ENCODE measurements at regions not wholly inside any gene's neighbourhood (a gene's known extent, or its start where the extent isn't known, plus 50 kb on each side); places are given as distances from the start of the nearest gene placed in this dataset.

DNA sequence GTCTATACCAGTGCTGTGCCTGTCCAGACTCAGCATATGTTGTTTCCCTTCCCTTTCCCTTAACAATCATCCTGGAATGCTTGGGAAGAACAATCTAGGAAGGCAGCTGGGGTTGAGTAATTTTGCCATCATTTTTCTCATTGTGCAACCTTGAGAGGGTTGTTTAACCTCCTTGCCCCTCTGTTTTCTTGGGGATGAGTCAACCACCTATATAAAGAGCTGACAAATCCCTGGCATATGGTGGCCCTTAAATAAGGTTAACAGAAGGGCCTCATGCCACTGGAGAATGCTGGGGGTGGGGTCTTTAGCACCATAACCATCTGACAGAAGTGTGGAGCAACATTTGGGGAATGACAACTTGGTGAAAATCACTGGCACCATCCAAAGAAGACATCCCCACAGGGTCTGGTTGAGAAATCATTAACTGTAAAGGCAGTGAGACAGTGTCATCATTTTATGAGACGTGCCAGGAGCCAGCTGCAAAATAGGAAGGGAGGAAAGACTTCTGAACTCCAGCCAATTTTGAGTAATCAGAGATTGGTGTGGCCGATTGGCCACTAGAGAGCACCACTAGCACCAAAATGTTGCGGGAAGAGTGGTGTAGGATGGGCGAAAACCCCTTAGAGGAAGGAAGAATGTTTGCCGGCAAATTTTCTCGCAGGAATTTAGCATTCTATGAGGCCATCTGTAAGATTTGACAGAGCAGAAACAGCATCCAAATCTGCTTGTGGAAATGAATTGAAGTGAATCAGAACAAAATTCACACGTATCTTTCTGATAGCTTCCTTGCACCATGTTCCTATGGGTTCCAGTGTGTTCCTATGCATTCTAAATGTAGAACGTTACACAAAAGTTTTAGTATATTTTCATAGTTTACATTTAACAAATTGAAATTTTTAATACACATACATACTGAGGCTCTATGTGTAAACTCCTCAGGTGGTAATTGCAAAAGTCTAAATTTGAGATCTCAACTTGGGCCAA lies 113.8 kb downstream of the MSX2 start:
- no peak for DNase-seq
- H3K4me3 ChIP-seq: no peak overlapping the region
- H3K4me1 ChIP-seq: peaks cover 0 to 1% (median 0%) of the 10 kb centered on the region in 6 donors
- H3K27ac ChIP-seq: no peak overlapping the region
- H3K27me3 ChIP-seq (replicated peaks in 1 of 7): peaks cover 0 to 7% (median 0%) of the 10 kb centered on the region in 7 donors
- WGBS, 5 donors: 31 to 36% (median 33%) methylated on average over 8 of the region's 8 CpGs
- peaks cover 0 to 6% (median 0%) of the 10 kb centered on the region in 8 donors for H3K9me3 ChIP-seq
- H3K36me3 ChIP-seq: no peaks in the 10 kb centered on the region
- intact Hi-C loops (cut with DNase I; ENCODE audit: low total_unique reads): no loop called here
- TF ChIP-seq, protein P1, sequence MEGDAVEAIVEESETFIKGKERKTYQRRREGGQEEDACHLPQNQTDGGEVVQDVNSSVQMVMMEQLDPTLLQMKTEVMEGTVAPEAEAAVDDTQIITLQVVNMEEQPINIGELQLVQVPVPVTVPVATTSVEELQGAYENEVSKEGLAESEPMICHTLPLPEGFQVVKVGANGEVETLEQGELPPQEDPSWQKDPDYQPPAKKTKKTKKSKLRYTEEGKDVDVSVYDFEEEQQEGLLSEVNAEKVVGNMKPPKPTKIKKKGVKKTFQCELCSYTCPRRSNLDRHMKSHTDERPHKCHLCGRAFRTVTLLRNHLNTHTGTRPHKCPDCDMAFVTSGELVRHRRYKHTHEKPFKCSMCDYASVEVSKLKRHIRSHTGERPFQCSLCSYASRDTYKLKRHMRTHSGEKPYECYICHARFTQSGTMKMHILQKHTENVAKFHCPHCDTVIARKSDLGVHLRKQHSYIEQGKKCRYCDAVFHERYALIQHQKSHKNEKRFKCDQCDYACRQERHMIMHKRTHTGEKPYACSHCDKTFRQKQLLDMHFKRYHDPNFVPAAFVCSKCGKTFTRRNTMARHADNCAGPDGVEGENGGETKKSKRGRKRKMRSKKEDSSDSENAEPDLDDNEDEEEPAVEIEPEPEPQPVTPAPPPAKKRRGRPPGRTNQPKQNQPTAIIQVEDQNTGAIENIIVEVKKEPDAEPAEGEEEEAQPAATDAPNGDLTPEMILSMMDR (IDR thresholded peaks at IDR 0.05 in 8 of 11, conservative IDR thresholded peaks at IDR 0.05 in 3 of 11): peak in 1 of 11 experiments; percentile 14
- TF ChIP-seq POLR2AphosphoS5 (IDR thresholded peaks at IDR 0.05): no peak

DNA sequence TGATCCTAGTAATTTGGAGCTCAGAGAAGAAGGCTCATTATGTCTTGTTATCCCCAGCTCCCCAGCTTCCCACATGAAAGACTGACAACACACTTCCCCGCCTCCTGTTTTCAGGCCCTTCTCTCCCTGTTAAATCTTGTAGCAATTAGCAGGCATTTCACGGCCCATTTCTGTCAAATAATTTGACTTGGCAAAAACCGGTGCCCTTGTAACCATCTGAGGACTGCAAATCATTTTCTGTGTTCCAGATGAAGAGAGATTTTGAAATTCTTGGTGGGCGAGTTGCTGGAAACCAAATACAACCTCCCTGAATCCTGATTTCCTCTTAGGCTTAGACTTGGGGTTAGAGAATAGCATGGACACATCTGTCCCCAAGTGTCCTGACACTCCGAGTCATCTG lies 109.7 kb downstream of the MSX2 start:
- Histone ChIP-seq H3K4me3 (no peak overlapping the region), H3K36me3 (no peaks in the 10 kb centered on the region), H3K27ac (no peak overlapping the region), H3K9me3 (peaks cover 0 to 6% (median 0%) of the 10 kb centered on the region in 8 donors), H3K4me1 (no peaks in the 10 kb centered on the region), H3K27me3 (replicated peaks in 1 of 7) (peaks cover 0 to 7% (median 0%) of the 10 kb centered on the region in 7 donors)
- no peak for DNase-seq
- intact Hi-C loops (cut with DNase I; ENCODE audit: low total_unique reads): no loop called here
- no peak for TF ChIP-seq POLR2AphosphoS5 (IDR thresholded peaks at IDR 0.05)
- TF ChIP-seq POLR2A (IDR thresholded peaks at IDR 0.05): no peak
- TF ChIP-seq, protein P1 (IDR thresholded peaks at IDR 0.05 in 8 of 11, conservative IDR thresholded peaks at IDR 0.05 in 3 of 11): no peak
- 73 to 85% (median 82%) methylated on average over 5 of the region's 5 CpGs for WGBS, 5 donors

GRCh38 chr5:174832811-174833210 lies 108.4 kb downstream of the MSX2 start:
- WGBS, 5 donors: 43 to 80% (median 66%) methylated on average over 2 of the region's 2 CpGs
- no peaks in the 10 kb centered on the region for H3K4me1 ChIP-seq
- no peak overlapping the region for H3K4me3 ChIP-seq
- no peaks in the 10 kb centered on the region for H3K36me3 ChIP-seq
- no peak for TF ChIP-seq POLR2AphosphoS5 (IDR thresholded peaks at IDR 0.05)
- TF ChIP-seq POLR2A (IDR thresholded peaks at IDR 0.05): no peak
- TF ChIP-seq, protein P1 (IDR thresholded peaks at IDR 0.05 in 8 of 11, conservative IDR thresholded peaks at IDR 0.05 in 3 of 11): no peak
- no peak for DNase-seq
- intact Hi-C loops (cut with DNase I; ENCODE audit: low total_unique reads): no loop called here
- H3K9me3 ChIP-seq: peaks cover 0 to 6% (median 0%) of the 10 kb centered on the region in 8 donors
- no peaks in the 10 kb centered on the region for H3K27me3 ChIP-seq (replicated peaks in 1 of 7)
- no peak overlapping the region for H3K27ac ChIP-seq

GRCh38 chr5:174832025-174832424 lies 107.6 kb downstream of the MSX2 start:
- no peaks in the 10 kb centered on the region for H3K4me1 ChIP-seq
- WGBS, 5 donors: 42 to 68% (median 56%) methylated on average over 3 of the region's 3 CpGs
- H3K27me3 ChIP-seq (replicated peaks in 1 of 7): no peaks in the 10 kb centered on the region
- no peak for TF ChIP-seq POLR2A (IDR thresholded peaks at IDR 0.05)
- TF ChIP-seq, protein P1 (IDR thresholded peaks at IDR 0.05 in 8 of 11, conservative IDR thresholded peaks at IDR 0.05 in 3 of 11): no peak
- no peak for TF ChIP-seq POLR2AphosphoS5 (IDR thresholded peaks at IDR 0.05)
- H3K4me3 ChIP-seq: no peak overlapping the region
- DNase-seq: no peak
- H3K27ac ChIP-seq: no peak overlapping the region
- H3K36me3 ChIP-seq: no peaks in the 10 kb centered on the region
- intact Hi-C loops (cut with DNase I; ENCODE audit: low total_unique reads): no loop called here
- peaks cover 0 to 6% (median 0%) of the 10 kb centered on the region in 8 donors for H3K9me3 ChIP-seq

Measured in spleen (tissue), 11 donors.